ENCODE measurements at regions not wholly inside any gene's neighbourhood (a gene's known extent, or its start where the extent isn't known, plus 50 kb on each side); places are given as distances from the start of the nearest gene placed in this dataset.

- TF ChIP-seq TAF1 (IDR thresholded peaks at IDR 0.05; ENCODE audit: borderline replicate concordance, insufficient read depth, low read length) (no peak), SIN3A (IDR thresholded peaks at IDR 0.05; ENCODE audit: borderline replicate concordance, insufficient read depth, low read length) (no peak), POLR2AphosphoS5 (IDR thresholded peaks at IDR 0.05; ENCODE audit: low read depth, low read length) (no peak), REST (IDR thresholded peaks at IDR 0.05; ENCODE audit: insufficient read depth in 1 of 2, low read depth in 2 of 2, low read length in 2 of 2) (no peak)
Observed at GRCh38 chr1:209368864-209369598, 214.5 kb upstream of the CAMK1G start.

Measured in PFSK-1 (cell line).